Activated T-cell treated with anti-CD3 and anti-CD28 coated beads, Interleukin-2, amount 50 U/mL, for 4 hours (primary cell): ENCODE measurements at regions not wholly inside any gene's neighbourhood (a gene's known extent, or its start where the extent isn't known, plus 50 kb on each side); places are given as distances from the start of the nearest gene placed in this dataset.
A peak's percentile ranks its signal among the peaks of the same experiment; 100 is the strongest.

Experiments used
- ATAC-seq, 2 donors: fragments of 200-7000 bp; cut with Tn5 transposase; one replicate each; pipeline ENCODE4 v1.10.0; 2021
- DNase-seq: peaks from one replicate; pipeline ENCODE4 v3.0.0-alpha.2; 2020
- H3K27me3 Mint-ChIP-seq: one replicate; pipeline ENCODE4 v1.8.0; 2021; ENCODE audit warnings: low read depth, mixed read lengths
- H3K36me3 Mint-ChIP-seq: one replicate; pipeline ENCODE4 v1.8.0; 2022; ENCODE audit warnings: mixed read lengths; ENCODE audit not compliant: insufficient read depth
- H3K4me1 Mint-ChIP-seq: one replicate; pipeline ENCODE4 v1.8.0; 2021; ENCODE audit warnings: low read depth, mixed read lengths
- H3K4me3 Mint-ChIP-seq: one replicate; pipeline ENCODE4 v1.8.0; 2021; ENCODE audit warnings: mild to moderate bottlenecking, moderate library complexity, mixed read lengths
- H3K9me3 Mint-ChIP-seq: one replicate; pipeline ENCODE4 v1.8.0; 2021; ENCODE audit warnings: mixed read lengths

DNA sequence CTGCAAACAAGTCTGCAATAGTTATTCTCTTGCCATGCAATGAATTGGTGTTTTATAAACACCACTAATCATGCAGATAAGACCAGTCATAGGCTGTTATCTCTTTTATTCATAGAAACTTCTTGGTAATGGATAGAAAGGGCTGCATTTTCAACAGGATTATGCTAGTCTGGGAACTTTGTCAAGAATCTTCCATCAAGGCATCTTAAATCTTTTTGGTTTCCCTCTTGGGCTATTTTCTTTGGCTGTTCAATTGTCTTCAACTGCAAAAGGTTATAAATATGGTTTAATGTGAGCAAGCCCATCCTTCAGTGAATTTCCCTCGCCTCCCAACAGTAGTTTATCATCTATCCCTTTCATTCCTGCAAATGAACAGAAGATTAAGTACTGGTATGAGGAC, 59.0 kb upstream of the MINAR1 start:
- ATAC-seq = no peak
- H3K4me1 Mint-ChIP-seq = no peaks in the 10 kb centered on the region
- H3K9me3 Mint-ChIP-seq = no peaks in the 10 kb centered on the region
- no peak for DNase-seq
- no peaks in the 10 kb centered on the region for H3K27me3 Mint-ChIP-seq
- no peaks in the 10 kb centered on the region for H3K36me3 Mint-ChIP-seq
- no peak overlapping the region for H3K4me3 Mint-ChIP-seq

DNA sequence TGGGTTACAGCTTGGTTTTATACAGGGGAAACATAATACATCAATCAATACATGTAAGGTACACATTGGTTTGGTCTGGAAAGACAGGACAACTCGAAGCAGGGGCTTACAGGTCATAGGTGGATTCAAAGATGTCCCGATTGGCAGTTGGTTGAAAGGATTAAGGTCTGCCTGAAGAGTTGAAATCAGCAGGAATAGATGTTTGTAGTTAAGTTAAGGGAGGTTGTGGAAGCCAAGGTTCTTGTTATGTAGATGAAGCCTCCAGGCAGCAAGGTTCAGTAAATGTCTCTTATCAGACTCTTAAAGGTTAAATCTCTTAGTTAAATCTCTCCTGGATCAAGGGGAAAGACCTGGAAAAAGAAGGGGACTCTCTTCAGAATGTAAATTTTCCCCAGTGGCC, 58.4 kb upstream of the MINAR1 start:
- Mint-ChIP-seq H3K4me1 (no peaks in the 10 kb centered on the region), H3K4me3 (no peak overlapping the region), H3K9me3 (no peaks in the 10 kb centered on the region), H3K27me3 (no peaks in the 10 kb centered on the region), H3K36me3 (no peaks in the 10 kb centered on the region)
- no peak for DNase-seq
- ATAC-seq = no peak

DNA sequence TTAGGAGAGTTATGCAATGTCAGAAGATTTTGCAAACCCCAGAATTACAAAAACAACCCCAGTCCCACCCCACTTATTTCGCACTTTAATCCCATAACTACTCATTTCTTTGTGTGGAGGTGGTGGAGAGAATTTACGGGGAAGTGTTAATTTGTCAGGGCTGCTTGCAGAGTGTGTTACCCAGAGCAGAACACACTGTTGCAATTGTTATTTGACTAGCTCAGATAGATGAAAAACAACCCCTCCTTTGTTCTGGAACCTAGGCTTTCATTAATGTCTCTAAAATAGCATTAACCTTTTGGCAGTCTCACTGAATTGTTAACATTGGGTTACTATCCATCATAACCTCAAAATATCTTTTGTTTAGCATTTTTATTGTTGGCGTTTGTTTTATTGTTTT, 55.8 kb upstream of the MINAR1 start:
- Mint-ChIP-seq H3K9me3 (no peaks in the 10 kb centered on the region), H3K4me3 (no peak overlapping the region), H3K36me3 (no peaks in the 10 kb centered on the region), H3K27me3 (no peaks in the 10 kb centered on the region), H3K4me1 (no peaks in the 10 kb centered on the region)
- DNase-seq (no peak), ATAC-seq (no peak)

DNA sequence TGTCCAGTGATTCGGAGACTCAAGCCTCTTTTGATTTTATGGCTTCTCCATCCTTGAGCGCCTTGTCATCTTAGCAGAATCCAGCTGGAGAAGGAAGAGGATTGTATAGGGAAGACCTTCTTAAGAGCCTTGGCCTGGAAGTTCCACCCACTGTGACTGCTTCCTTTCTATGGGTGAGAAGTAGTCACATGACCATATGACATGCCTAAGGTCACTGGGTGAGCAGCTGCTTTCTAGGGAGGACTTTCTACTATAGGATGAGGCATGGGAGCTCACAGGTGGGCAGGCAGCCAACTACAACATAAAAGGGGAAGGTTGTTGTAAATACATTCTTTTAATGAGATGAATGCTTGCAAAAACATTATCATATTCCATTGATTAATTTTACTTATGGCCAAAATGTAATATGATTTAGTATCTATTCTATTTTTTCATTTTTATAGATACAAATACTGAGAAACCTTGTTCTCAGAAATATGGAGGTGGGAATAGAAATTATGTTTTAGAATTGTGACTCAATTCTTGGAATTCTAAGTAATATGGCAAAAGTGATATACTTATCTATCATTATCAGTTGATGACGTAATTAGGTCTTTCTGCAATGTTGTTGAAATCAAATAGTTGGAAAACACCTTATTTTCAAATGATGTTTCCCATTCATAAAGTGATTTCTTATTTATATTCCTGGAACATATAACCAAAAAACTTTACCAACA, 53.6 kb upstream of the MINAR1 start:
- H3K36me3 Mint-ChIP-seq = peaks cover 2% of the 10 kb centered on the region
- DNase-seq (no peak), ATAC-seq (no peak)
- H3K4me1 Mint-ChIP-seq = no peaks in the 10 kb centered on the region
- H3K9me3 Mint-ChIP-seq = no peaks in the 10 kb centered on the region
- no peak overlapping the region for H3K4me3 Mint-ChIP-seq
- no peaks in the 10 kb centered on the region for H3K27me3 Mint-ChIP-seq

DNA sequence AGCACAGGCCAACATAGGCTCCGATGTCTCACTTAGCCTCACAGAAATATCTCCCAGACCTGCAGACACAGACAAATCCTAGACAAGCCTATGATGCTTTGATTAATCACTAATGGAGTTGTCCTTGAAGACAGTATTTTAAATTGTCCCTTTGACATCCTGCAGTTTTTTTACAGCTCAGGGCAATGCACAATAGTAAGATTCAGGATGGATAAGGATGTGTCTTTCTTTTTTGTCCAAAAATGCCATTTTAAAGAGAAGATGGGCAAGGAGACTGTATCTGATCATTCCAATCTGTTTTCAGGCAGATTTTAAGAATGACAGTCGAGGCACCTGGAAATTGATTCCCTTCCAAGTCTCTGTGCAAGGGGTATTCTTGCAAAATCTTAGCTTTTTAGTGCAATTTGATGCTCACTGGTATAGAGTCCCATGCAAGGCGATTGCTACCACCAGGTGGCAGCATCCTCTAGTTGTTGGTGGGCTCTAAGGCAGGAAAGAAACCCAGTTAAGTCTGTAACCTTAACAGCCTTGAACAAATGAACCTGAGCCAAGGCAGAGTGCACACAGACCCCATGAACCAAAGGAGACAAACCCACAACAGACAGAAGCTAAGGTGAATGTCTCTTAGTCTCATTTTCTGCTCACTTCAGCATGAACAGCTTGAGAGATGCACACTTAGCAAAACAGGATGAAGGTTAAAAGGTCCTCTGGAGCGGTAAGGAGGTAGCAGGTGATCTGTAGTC, 51.2 kb upstream of the MINAR1 start:
- ATAC-seq (peak; percentile 85 to 86), DNase-seq (peak; percentile 75)
- no peaks in the 10 kb centered on the region for H3K9me3 Mint-ChIP-seq
- no peaks in the 10 kb centered on the region for H3K27me3 Mint-ChIP-seq
- no peaks in the 10 kb centered on the region for H3K4me1 Mint-ChIP-seq
- H3K36me3 Mint-ChIP-seq = peaks cover 2% of the 10 kb centered on the region
- no peak overlapping the region for H3K4me3 Mint-ChIP-seq

DNA sequence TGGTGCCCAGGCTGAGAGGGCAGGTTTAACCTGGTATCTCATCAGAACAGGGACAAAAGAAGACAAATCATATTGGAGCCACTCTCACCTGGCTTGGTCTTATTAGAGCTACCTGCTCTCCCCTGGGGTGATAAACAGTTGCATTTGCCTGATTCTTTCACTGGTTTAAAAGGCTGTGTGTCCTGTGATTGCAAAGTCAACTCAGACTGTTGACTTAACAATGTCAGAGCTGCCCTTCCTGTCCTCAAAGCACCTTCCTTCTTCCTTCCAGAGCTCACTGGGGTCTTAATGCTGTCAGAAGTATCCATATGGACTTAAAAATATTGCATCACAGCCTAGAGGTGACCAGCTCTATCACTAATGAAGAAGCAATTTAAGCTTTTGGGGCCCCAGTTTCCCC, 50.5 kb upstream of the MINAR1 start:
- no peak for ATAC-seq
- H3K9me3 Mint-ChIP-seq = no peaks in the 10 kb centered on the region
- no peaks in the 10 kb centered on the region for H3K27me3 Mint-ChIP-seq
- DNase-seq = no peak
- peaks cover 2% of the 10 kb centered on the region for H3K36me3 Mint-ChIP-seq
- no peak overlapping the region for H3K4me3 Mint-ChIP-seq
- H3K4me1 Mint-ChIP-seq = no peaks in the 10 kb centered on the region
